ENCODE measurements at regions not wholly inside any gene's neighbourhood (a gene's known extent, or its start where the extent isn't known, plus 50 kb on each side); places are given as distances from the start of the nearest gene placed in this dataset.

GRCh38 chr15:98025237-98025636 is 64.7 kb downstream of the ARRDC4 start:
- no peak overlapping the region for H3K27ac ChIP-seq
- TF ChIP-seq, protein P1, sequence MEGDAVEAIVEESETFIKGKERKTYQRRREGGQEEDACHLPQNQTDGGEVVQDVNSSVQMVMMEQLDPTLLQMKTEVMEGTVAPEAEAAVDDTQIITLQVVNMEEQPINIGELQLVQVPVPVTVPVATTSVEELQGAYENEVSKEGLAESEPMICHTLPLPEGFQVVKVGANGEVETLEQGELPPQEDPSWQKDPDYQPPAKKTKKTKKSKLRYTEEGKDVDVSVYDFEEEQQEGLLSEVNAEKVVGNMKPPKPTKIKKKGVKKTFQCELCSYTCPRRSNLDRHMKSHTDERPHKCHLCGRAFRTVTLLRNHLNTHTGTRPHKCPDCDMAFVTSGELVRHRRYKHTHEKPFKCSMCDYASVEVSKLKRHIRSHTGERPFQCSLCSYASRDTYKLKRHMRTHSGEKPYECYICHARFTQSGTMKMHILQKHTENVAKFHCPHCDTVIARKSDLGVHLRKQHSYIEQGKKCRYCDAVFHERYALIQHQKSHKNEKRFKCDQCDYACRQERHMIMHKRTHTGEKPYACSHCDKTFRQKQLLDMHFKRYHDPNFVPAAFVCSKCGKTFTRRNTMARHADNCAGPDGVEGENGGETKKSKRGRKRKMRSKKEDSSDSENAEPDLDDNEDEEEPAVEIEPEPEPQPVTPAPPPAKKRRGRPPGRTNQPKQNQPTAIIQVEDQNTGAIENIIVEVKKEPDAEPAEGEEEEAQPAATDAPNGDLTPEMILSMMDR (conservative IDR thresholded peaks at IDR 0.05): no peak
- no peak for TF ChIP-seq ZFX (IDR thresholded peaks at IDR 0.05)

- TF ChIP-seq, protein P1 (conservative IDR thresholded peaks at IDR 0.05): no peak
- TF ChIP-seq ZFX (IDR thresholded peaks at IDR 0.05): no peak
- no peak overlapping the region for H3K27ac ChIP-seq
These were observed 74.2 kb downstream of the ARRDC4 start for GRCh38 chr15:98034731-98035130.

DNA sequence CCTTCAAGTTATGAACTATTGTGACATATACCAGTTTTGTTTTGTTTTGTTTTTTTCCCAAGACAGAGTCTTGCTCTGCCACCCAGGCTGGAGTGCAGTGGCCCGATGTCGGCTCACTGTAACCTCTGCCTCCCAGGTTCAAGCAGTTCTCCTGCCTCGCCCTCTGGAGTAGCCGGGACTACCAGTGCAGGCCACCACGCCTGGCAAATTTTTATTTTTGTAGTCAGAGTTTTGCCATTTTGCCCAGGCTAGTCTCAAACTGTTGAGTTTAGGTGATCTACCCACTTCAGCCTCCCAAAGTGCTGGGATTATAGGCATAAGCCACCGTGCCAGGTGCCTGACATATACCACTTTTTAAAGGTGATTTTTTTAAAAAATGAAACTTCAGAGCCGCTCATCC is 74.6 kb downstream of the ARRDC4 start:
- TF ChIP-seq, protein P1 (conservative IDR thresholded peaks at IDR 0.05): no peak
- no peak for TF ChIP-seq ZFX (IDR thresholded peaks at IDR 0.05)
- H3K27ac ChIP-seq: no peak overlapping the region

- no peak overlapping the region for H3K27ac ChIP-seq
- no peak for TF ChIP-seq ZFX (IDR thresholded peaks at IDR 0.05)
- TF ChIP-seq, protein P1 (conservative IDR thresholded peaks at IDR 0.05): no peak
These were observed 75.1 kb downstream of the ARRDC4 start for GRCh38 chr15:98035577-98036010.

- TF ChIP-seq ZFX (IDR thresholded peaks at IDR 0.05): no peak
- TF ChIP-seq, protein P1 (conservative IDR thresholded peaks at IDR 0.05): no peak
- no peak overlapping the region for H3K27ac ChIP-seq
These were observed 79.1 kb downstream of the ARRDC4 start for GRCh38 chr15:98039596-98039995.

DNA sequence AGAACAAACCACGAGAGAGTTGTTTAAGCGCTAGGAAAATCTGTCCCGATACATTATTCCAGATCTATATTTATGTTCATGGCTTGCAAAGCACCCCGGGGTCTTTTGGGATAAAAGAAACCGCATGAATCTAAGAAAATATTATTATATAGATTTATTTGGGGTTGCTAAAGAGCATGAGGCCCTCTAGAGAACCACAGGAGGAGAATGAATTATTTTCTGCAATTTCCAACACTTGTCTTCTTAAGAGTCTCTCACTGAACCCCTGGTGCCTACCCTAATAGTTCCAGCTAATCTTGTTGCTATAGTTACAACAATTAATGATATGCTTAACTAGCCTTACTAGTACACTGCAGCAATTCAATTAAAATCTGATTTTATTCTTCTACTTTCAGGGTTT is 79.6 kb downstream of the ARRDC4 start:
- no peak overlapping the region for H3K27ac ChIP-seq
- no peak for TF ChIP-seq ZFX (IDR thresholded peaks at IDR 0.05)
- TF ChIP-seq, protein P1 (conservative IDR thresholded peaks at IDR 0.05): no peak

DNA sequence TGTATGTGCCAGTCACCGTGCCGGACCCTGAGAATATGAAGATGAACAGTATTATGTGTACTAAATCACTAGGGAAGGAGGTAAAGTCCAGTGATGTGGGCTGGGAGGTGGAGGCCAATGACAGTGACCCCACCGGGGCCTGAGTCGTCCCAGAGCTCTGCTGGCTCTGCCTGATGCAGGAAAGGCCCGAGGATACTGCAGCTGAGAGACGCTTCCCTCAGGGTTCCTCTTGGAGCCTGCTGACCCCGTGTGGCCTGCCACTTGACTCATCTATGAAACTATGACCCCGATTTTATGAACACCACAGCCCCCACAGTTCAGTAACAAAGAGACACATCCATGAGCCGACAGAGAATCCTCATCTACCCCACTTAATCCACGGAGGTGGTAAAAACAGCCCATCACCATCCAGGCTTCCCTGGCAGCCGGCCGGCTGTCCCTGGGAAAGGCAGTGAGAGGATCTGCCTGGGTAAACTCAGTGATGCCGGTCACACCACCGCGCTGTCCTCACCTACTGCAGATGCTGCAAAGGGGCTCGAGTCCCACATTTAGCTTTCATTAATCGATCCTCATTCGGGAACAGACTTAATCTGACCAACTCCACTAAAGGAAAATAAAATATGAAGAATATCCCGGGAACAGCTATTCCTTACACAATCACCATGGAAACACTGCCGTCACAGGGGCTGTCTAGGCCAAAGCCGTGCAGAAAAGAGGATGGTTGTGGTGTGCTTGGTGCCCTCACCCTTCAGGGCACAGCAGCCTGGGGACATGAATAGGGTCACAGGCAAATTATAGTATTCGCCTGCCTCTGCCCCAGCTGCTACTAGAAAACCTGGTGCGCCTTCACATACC is 82.9 kb downstream of the ARRDC4 start:
- no peak for TF ChIP-seq ZFX (IDR thresholded peaks at IDR 0.05)
- TF ChIP-seq, protein P1 (conservative IDR thresholded peaks at IDR 0.05): no peak
- no peak overlapping the region for H3K27ac ChIP-seq
